Heart left ventricle (tissue), 16 donors: ENCODE measurements at regions not wholly inside any gene's neighbourhood (a gene's known extent, or its start where the extent isn't known, plus 50 kb on each side); places are given as distances from the start of the nearest gene placed in this dataset.

ENCODE experiments used
- ATAC-seq, 4 donors: fragments of 200-7000 bp; cut with Tn5 transposase; one replicate each; pipeline ENCODE4 v1.9.1; 2020 to 2022; ENCODE audit warnings: moderate library complexity in 4 of 4, mild to moderate bottlenecking in 3 of 4, moderate number of reproducible peaks in 1 of 4
- DNase-seq, 5 donors: peaks; one replicate each; pipeline ENCODE4 v3.0.0-alpha.2; 2020
- H3K27ac ChIP-seq, 12 donors: fragments of 200-600 bp; sonication (generic) in 4 of 12; one replicate each; pipeline versions ENCODE4 v1.5.0 to v1.8.0; 2016 to 2022; ENCODE audit warnings: mild to moderate bottlenecking in 2 of 12
- H3K27me3 ChIP-seq, 9 donors: fragments of 200-600 bp; sonication (generic) in 2 of 9; one replicate each; pipeline versions ENCODE4 v1.5.1 to v1.8.0; 2016 to 2022; ENCODE audit warnings: mild to moderate bottlenecking in 3 of 9
- H3K36me3 ChIP-seq, 9 donors: fragments of 200-600 bp; sonication (generic) in 2 of 9; one replicate each; pipeline versions ENCODE4 v1.5.0 to v1.8.0; 2018 to 2022; ENCODE audit warnings: mild to moderate bottlenecking in 2 of 9
- H3K4me1 ChIP-seq, 12 donors: fragments of 200-600 bp; sonication (generic) in 4 of 12; one replicate each; pipeline versions ENCODE4 v1.5.0 to v1.8.0; 2016 to 2022; ENCODE audit warnings: mild to moderate bottlenecking in 3 of 12
- H3K4me3 ChIP-seq, 12 donors: fragments of 200-600 bp; sonication (generic) in 4 of 12; one replicate each; pipeline versions ENCODE4 v1.5.0 to v1.8.0; 2017 to 2022; ENCODE audit warnings: mild to moderate bottlenecking in 9 of 12, moderate library complexity in 4 of 12
- H3K9me3 ChIP-seq, 12 donors: fragments of 200-600 bp; sonication (generic) in 4 of 12; one replicate each; pipeline versions ENCODE4 v1.5.0 to v1.8.0; 2016 to 2022; ENCODE audit warnings: mild to moderate bottlenecking in 1 of 12
- POLR2A ChIP-seq, 2 donors: fragments of 450-650 bp; IDR thresholded peaks; one replicate each; pipeline ENCODE4 v1.6.1; 2017; ENCODE audit warnings: antibody characterized with exemption in 2 of 2, mild to moderate bottlenecking in 2 of 2, moderate library complexity in 2 of 2
- WGBS, 4 donors: extraction: QIAGEN DNeasy Blood & Tissue Kit in 2 of 4; methylation state at CpG; one replicate each; pipeline versions ENCODE4 v1.1.5 to v1.1.7; 2013 to 2018; 5-methylcytosine and 5-hydroxymethylcytosine counted together
- intact Hi-C, 10 donors: fragments of 100-400 bp; cut with DNase I; formaldehyde crosslinking; loops; one replicate each; pipeline versions ENCODE4 v1.11.1 to v1.14.2; 2022
- TF ChIP-seq, protein P1 (sequence below), 12 donors: fragments of 200-600 bp; sonication (generic) in 4 of 12; IDR thresholded peaks; one replicate each; pipeline versions ENCODE4 v1.5.0 to v1.8.0; 2018 to 2022; ENCODE audit warnings: antibody characterized with exemption in 12 of 12, mild to moderate bottlenecking in 5 of 12
- donor health status: ischemic (EF 13 %, LVEDD 7.1; RV severe dilation, severe dysfunction).
- donor health status: healthy with polysubstance abuse.
- donor health status: DM: no; HTN: yes; CAD: no.
- donor health status: DM: no; HTN: no; CAD: no.
- donor health status: ischemic (EF 25% LVEDD 6.9; RV normal size, moderate dysfunction).
- donor health status: ischemic (EF 25% LVEDD 5.7; RV mildly dilated, moderate dysfunction).
- donor health status: healthy.
- donor health status: DM: yes; HTN: yes; CAD: no.
- donor health status: ischemic (EF 35%, LVEDD 5.7; RV mildly dilated, moderate dysfunction).
- donor health status: nonischemic (EF 11% LVEDD 7.7; RV severe dilation, severe dysfunction).
- donor health status: DM: yes; HTN: yes; CAD: no.
- donor health status: PGD.
- donor health status: ischemic (EF 29% LVEDD 5.4; RV normal size, mild dysfunction).
- donor health status: nonischemic (EF 23%, LVEDD 6.1; RV moderate dilation, normal function).

GRCh38 chr19:31496076-31496475, 146.8 kb upstream of the TSHZ3 start:
- no peaks in the 10 kb centered on the region for H3K4me1 ChIP-seq
- H3K9me3 ChIP-seq: no peaks in the 10 kb centered on the region
- DNase-seq (no peak), ATAC-seq (no peak)
- no peak overlapping the region for H3K27ac ChIP-seq
- TF ChIP-seq, protein P1, sequence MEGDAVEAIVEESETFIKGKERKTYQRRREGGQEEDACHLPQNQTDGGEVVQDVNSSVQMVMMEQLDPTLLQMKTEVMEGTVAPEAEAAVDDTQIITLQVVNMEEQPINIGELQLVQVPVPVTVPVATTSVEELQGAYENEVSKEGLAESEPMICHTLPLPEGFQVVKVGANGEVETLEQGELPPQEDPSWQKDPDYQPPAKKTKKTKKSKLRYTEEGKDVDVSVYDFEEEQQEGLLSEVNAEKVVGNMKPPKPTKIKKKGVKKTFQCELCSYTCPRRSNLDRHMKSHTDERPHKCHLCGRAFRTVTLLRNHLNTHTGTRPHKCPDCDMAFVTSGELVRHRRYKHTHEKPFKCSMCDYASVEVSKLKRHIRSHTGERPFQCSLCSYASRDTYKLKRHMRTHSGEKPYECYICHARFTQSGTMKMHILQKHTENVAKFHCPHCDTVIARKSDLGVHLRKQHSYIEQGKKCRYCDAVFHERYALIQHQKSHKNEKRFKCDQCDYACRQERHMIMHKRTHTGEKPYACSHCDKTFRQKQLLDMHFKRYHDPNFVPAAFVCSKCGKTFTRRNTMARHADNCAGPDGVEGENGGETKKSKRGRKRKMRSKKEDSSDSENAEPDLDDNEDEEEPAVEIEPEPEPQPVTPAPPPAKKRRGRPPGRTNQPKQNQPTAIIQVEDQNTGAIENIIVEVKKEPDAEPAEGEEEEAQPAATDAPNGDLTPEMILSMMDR (IDR thresholded peaks at IDR 0.05): no peak
- TF ChIP-seq POLR2A (IDR thresholded peaks at IDR 0.05): no peak
- H3K27me3 ChIP-seq: no peaks in the 10 kb centered on the region
- no peak overlapping the region for H3K4me3 ChIP-seq
- WGBS, 4 donors: 69 to 78% (median 73%) methylated on average over 13 of the region's 13 CpGs
- H3K36me3 ChIP-seq: no peaks in the 10 kb centered on the region
- intact Hi-C loops: no loop called here

GRCh38 chr19:31497709-31498108, 148.5 kb upstream of the TSHZ3 start:
- H3K36me3 ChIP-seq: no peaks in the 10 kb centered on the region
- no peaks in the 10 kb centered on the region for H3K4me1 ChIP-seq
- intact Hi-C loops: no loop called here
- H3K4me3 ChIP-seq: no peak overlapping the region
- H3K27me3 ChIP-seq: no peaks in the 10 kb centered on the region
- no peaks in the 10 kb centered on the region for H3K9me3 ChIP-seq
- DNase-seq (no peak), ATAC-seq (no peak)
- TF ChIP-seq, protein P1 (IDR thresholded peaks at IDR 0.05): no peak
- no peak for TF ChIP-seq POLR2A (IDR thresholded peaks at IDR 0.05)
- WGBS, 4 donors: 74 to 85% (median 80%) methylated on average over 1 to 2 of the region's 2 CpGs
- no peak overlapping the region for H3K27ac ChIP-seq

GRCh38 chr19:31498781-31499180, 149.5 kb upstream of the TSHZ3 start:
- no peak for TF ChIP-seq POLR2A (IDR thresholded peaks at IDR 0.05)
- TF ChIP-seq, protein P1 (IDR thresholded peaks at IDR 0.05): no peak
- ATAC-seq (no peak), DNase-seq (no peak)
- WGBS, 4 donors: 89 to 93% (median 92%) methylated on average over 3 of the region's 3 CpGs
- Histone ChIP-seq H3K27me3 (no peaks in the 10 kb centered on the region), H3K36me3 (no peaks in the 10 kb centered on the region), H3K4me3 (no peak overlapping the region), H3K4me1 (no peaks in the 10 kb centered on the region), H3K27ac (no peak overlapping the region), H3K9me3 (no peaks in the 10 kb centered on the region)
- intact Hi-C loops: no loop called here

GRCh38 chr19:31499281-31500196, 150.3 kb upstream of the TSHZ3 start:
- Histone ChIP-seq H3K4me3 (no peak overlapping the region), H3K9me3 (no peaks in the 10 kb centered on the region), H3K36me3 (no peaks in the 10 kb centered on the region), H3K27me3 (peaks cover 0 to 6% (median 0%) of the 10 kb centered on the region in 9 donors), H3K4me1 (no peaks in the 10 kb centered on the region), H3K27ac (no peak overlapping the region)
- DNase-seq: no peak
- WGBS, 4 donors: 72 to 82% (median 78%) methylated on average over 5 to 8 of the region's 8 CpGs
- intact Hi-C loops: no loop called here
- no peak for ATAC-seq
- TF ChIP-seq, protein P1 (IDR thresholded peaks at IDR 0.05): no peak
- TF ChIP-seq POLR2A (IDR thresholded peaks at IDR 0.05): no peak
